Mucosa of rectum (tissue), 2 donors: ENCODE measurements at regions not wholly inside any gene's neighbourhood (a gene's known extent, or its start where the extent isn't known, plus 50 kb on each side); places are given as distances from the start of the nearest gene placed in this dataset.

Source experiments
- H3K27ac ChIP-seq, 2 donors: one replicate each; pipeline ENCODE4 v1.7.0; 2013; ENCODE audit warnings: inconsistent platforms in 2 of 2, low read depth in 2 of 2, low read length in 2 of 2
- H3K27me3 ChIP-seq, 2 donors: one replicate each; pipeline ENCODE4 v1.7.0; 2013; ENCODE audit warnings: low read length in 2 of 2; ENCODE audit not compliant: control insufficient read depth in 2 of 2, insufficient read depth in 2 of 2
- H3K36me3 ChIP-seq, 2 donors: one replicate each; pipeline ENCODE4 v1.7.0; 2013; ENCODE audit warnings: low read length in 2 of 2; ENCODE audit not compliant: control insufficient read depth in 2 of 2, insufficient read depth in 2 of 2
- H3K4me1 ChIP-seq, 2 donors: one replicate each; pipeline ENCODE4 v1.7.0; 2013; ENCODE audit warnings: low read length in 2 of 2, mild to moderate bottlenecking in 1 of 2; ENCODE audit not compliant: control insufficient read depth in 2 of 2, insufficient read depth in 2 of 2
- H3K4me3 ChIP-seq, 2 donors: one replicate each; pipeline ENCODE4 v1.7.0; 2013; ENCODE audit warnings: low read length in 2 of 2
- H3K9ac ChIP-seq, 2 donors: one replicate each; pipeline ENCODE4 v1.7.0; 2013; ENCODE audit warnings: low read length in 2 of 2, low read depth in 1 of 2, mild to moderate bottlenecking in 1 of 2
- H3K9me3 ChIP-seq, 2 donors: one replicate each; pipeline ENCODE4 v1.7.0; 2013; ENCODE audit warnings: low read length in 2 of 2; ENCODE audit not compliant: control insufficient read depth in 2 of 2
- donor health status: healthy.
- donor health status: Normal muscosa, but diverticular disease.

- no peaks in the 10 kb centered on the region for H3K4me1 ChIP-seq
Observed at GRCh38 chr18:46370898-46371297, 266.7 kb downstream of the HAUS1 start.

GRCh38 chr18:46372670-46373069, 268.5 kb downstream of the HAUS1 start:
- Histone ChIP-seq H3K4me1 (no peaks in the 10 kb centered on the region), H3K4me3 (no peak overlapping the region), H3K27ac (no peak overlapping the region), H3K9me3 (no peaks in the 10 kb centered on the region), H3K36me3 (no peaks in the 10 kb centered on the region), H3K9ac (no peak overlapping the region), H3K27me3 (no peaks in the 10 kb centered on the region)

More at GRCh38 chr18:46370898-46371297, 266.7 kb downstream of the HAUS1 start:
- no peak overlapping the region for H3K4me3 ChIP-seq
- no peak overlapping the region for H3K27ac ChIP-seq
- no peaks in the 10 kb centered on the region for H3K9me3 ChIP-seq
- no peak overlapping the region for H3K9ac ChIP-seq
- no peaks in the 10 kb centered on the region for H3K27me3 ChIP-seq
- H3K36me3 ChIP-seq, result no peaks in the 10 kb centered on the region

DNA sequence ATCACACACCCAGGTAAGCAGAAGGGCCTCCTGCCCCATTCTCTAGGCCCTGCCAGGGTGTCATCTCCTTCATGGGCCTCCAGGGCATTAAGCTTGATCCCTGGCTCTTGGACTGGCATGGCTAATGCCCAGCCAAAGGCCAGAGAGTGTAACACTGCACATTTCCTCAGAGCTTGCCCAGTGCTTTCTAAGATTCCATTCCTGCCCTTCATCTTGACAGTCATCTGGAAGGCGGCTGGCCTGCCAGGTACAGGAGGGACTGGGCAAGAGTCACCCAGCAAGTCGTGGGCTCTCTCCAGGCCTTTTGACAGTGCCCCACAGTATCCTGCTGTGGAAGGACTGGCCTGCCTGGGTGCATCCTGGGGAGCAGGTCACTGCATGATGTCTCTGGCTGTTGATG, 268.9 kb downstream of the HAUS1 start:
- Histone ChIP-seq H3K4me1 (no peaks in the 10 kb centered on the region), H3K9ac (no peak overlapping the region), H3K36me3 (no peaks in the 10 kb centered on the region)

DNA sequence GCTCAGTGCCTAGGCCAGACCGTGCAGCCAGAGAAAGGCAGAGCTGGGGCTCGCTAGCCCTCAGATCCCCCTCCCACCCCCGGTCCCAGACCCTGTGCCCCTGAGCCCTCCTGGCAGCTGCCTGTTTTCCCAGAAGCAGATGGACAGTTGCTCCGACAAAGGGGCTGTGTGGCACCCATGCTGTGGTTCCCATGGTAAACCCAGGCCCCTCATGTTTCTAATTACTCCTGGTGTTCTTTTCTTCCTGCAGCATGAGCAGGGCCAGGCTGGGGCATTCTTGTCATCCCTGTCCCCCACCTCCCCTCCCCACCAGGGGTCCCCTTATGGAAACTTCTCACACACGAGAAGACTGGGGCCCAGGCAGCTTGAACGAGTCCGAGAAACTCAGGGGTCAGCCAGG, 269.6 kb downstream of the HAUS1 start:
- H3K4me3 ChIP-seq, result no peak overlapping the region
- no peaks in the 10 kb centered on the region for H3K4me1 ChIP-seq
- H3K27ac ChIP-seq, result no peak overlapping the region
- no peak overlapping the region for H3K9ac ChIP-seq
- H3K27me3 ChIP-seq, result no peaks in the 10 kb centered on the region
- no peaks in the 10 kb centered on the region for H3K36me3 ChIP-seq
- H3K9me3 ChIP-seq, result no peaks in the 10 kb centered on the region

More for the DNA sequence above, 268.9 kb downstream of the HAUS1 start:
- no peaks in the 10 kb centered on the region for H3K27me3 ChIP-seq
- H3K4me3 ChIP-seq, result no peak overlapping the region
- no peak overlapping the region for H3K27ac ChIP-seq
- no peaks in the 10 kb centered on the region for H3K9me3 ChIP-seq

DNA sequence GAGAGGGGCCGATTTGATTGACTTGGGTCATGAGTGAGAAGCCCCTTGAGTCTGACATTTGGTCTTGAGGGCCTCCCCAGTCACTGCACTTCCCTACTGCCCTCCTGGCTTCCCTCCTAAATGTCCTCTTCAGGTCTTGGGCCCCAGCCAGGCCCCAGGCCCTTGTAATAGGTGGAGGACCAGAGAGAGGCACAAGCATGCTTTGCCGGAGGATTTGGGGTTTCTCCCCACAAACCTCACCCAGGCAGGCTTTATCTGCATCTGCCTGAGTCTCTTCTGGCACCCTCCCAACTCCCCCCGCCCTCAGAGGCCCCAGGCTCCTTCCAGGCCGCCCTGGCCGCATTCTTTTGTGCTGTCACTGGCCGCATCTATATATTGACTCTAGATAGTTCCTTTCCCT, 270.7 kb downstream of the HAUS1 start:
- no peaks in the 10 kb centered on the region for H3K27me3 ChIP-seq
- H3K9ac ChIP-seq, result no peak overlapping the region
- H3K4me3 ChIP-seq, result no peak overlapping the region
- no peaks in the 10 kb centered on the region for H3K4me1 ChIP-seq
- H3K27ac ChIP-seq, result no peak overlapping the region
- H3K36me3 ChIP-seq, result no peaks in the 10 kb centered on the region
- no peaks in the 10 kb centered on the region for H3K9me3 ChIP-seq

- H3K9ac ChIP-seq, result no peak overlapping the region
- H3K27me3 ChIP-seq, result no peaks in the 10 kb centered on the region
Observed at GRCh38 chr18:46377557-46377956, 273.4 kb downstream of the HAUS1 start.

GRCh38 chr18:46378126-46378863, 274.1 kb downstream of the HAUS1 start:
- Histone ChIP-seq H3K9ac (no peak overlapping the region), H3K4me3 (no peak overlapping the region), H3K36me3 (no peaks in the 10 kb centered on the region), H3K9me3 (no peaks in the 10 kb centered on the region), H3K4me1 (no peaks in the 10 kb centered on the region), H3K27me3 (no peaks in the 10 kb centered on the region), H3K27ac (no peak overlapping the region)

More at GRCh38 chr18:46377557-46377956, 273.4 kb downstream of the HAUS1 start:
- Histone ChIP-seq H3K4me1 (no peaks in the 10 kb centered on the region), H3K9me3 (no peaks in the 10 kb centered on the region), H3K27ac (no peak overlapping the region), H3K36me3 (no peaks in the 10 kb centered on the region), H3K4me3 (no peak overlapping the region)

DNA sequence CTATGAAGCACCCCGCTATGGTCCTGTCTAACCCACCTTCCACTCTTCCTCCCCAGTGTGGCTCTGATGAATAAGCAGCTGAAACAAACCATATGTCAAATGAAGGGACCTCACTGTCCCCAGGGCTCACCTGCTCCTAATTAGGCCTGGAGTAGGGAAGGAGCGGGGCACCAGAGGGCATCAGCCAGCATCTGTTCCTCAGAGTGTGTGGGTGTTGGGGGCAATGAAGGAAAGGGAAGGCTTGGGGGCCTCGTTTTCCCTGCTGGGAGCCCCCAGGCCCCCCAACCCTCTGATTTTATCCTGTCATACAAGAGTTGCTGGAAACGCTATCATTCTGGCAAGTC, 274.7 kb downstream of the HAUS1 start:
- H3K9me3 ChIP-seq, result no peaks in the 10 kb centered on the region
- H3K27ac ChIP-seq, result no peak overlapping the region
- H3K9ac ChIP-seq, result no peak overlapping the region
- H3K4me3 ChIP-seq, result no peak overlapping the region
- no peaks in the 10 kb centered on the region for H3K4me1 ChIP-seq
- no peaks in the 10 kb centered on the region for H3K27me3 ChIP-seq
- no peaks in the 10 kb centered on the region for H3K36me3 ChIP-seq

- H3K4me3 ChIP-seq, result no peak overlapping the region
- no peaks in the 10 kb centered on the region for H3K27me3 ChIP-seq
- no peaks in the 10 kb centered on the region for H3K36me3 ChIP-seq
- no peak overlapping the region for H3K9ac ChIP-seq
- H3K27ac ChIP-seq, result no peak overlapping the region
- H3K9me3 ChIP-seq, result no peaks in the 10 kb centered on the region
- H3K4me1 ChIP-seq, result no peaks in the 10 kb centered on the region
Observed at GRCh38 chr18:46379323-46379950, 275.3 kb downstream of the HAUS1 start.

DNA sequence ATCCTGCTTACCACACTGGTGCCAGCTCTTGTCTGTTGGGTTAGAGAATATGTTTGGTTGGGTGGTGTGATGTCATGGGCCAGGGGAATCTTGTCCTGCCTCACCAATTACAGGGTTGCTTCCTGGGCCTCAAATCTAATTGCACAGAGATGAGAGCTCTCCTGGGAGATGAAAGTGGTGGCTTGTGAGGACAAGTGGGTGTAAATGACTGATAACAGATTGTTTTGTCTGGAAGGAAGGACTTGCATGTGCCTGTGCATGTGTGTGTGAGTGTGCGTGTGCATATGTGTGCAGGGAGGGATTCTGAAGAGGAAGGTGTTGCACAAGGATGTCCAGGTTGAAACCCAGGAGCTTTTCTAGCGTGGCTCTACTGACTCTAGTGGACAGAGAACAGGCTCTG, 271.9 kb downstream of the LOXHD1 start:
- Histone ChIP-seq H3K9me3 (no peaks in the 10 kb centered on the region), H3K4me1 (no peaks in the 10 kb centered on the region), H3K4me3 (no peak overlapping the region), H3K9ac (no peak overlapping the region), H3K27ac (no peak overlapping the region), H3K36me3 (no peaks in the 10 kb centered on the region), H3K27me3 (no peaks in the 10 kb centered on the region)
